COLO668 (cell line): ENCODE measurements at regions not wholly inside any gene's neighbourhood (a gene's known extent, or its start where the extent isn't known, plus 50 kb on each side); places are given as distances from the start of the nearest gene placed in this dataset.
"Not testable (repeated sequence)": the region's sequence is repeated elsewhere in the genome, so short reads cannot be mapped to it uniquely, and the experiment has no call there.

Source experiments
- DNase-seq: peaks from one replicate; lab custom pipeline; 2025; ENCODE audit not compliant: unreplicated experiment; lab: John Stamatoyannopoulos, UW

DNA sequence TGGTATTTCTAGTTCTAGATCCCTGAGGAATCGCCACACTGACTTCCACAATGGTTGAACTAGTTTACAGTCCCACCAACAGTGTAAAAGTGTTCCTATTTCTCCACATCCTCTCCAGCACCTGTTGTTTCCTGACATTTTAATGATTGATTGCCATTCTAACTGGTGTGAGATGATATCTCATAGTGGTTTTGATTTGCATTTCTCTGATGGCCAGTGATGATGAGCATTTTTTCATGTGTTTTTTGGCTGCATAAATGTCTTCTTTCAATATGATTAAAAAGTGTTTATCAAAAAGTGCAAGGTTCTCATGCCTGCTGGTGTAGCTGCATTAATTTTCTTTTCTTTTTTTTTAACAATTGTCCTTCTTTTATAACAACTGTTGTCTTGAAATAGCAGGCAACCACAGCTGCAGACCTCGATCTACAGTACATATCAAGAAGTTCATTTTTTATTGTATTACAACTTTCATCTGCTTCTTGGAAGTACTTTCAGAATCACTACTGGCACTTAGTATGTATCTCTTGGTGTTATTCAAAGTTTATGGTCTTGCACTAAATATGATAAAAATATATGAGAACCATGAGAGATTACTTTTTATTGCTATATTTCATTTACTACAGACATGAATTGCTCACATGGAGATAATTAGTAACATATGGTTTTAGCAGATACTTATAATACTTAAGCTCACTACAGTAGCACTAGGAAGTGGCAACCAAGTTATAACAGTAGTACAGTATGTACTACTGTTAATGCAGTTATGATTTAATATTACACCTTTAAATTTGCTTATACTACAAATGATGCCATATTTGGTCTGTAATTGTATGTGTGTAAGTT is 358.0 kb downstream of the ETV1 start:
- not testable (repeated sequence) for DNase-seq

DNA sequence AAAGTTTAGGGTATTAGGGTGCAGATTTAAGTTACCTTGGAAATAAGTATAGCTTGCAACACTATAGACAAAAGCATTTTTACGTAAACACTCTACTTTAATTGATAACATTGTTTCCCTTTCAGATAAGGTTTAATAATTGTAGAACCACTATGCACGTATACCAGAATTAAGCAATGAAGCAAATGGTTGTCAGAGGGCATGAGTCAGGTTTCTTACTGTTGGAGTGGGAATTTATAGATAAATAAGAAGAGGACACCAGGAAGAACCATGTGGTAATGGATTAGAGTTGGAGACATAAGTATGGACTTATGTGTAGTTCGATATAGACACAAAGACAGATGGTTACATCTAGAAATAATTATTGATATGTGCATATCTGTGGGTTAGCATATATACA is 355.6 kb downstream of the ETV1 start:
- DNase-seq = no peak

DNA sequence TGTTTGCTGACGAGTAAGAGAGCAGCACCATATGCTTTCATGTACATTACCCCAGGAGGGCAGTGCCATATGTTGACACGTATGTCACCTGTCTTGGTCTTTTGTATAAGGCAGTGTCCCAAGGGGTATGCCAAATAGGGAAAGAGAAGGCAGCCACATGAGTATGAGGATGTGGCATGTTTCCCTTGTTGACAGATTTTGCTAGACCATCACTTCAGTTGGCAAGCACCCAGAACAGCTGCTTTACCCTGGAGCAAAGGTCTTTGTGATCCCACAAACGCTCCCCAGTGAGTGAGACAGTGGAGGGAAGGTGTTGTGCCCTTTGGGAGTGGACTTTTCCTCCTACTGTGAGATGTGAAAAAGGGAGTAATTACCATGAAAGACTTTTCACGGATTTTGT is 350.1 kb downstream of the ETV1 start:
- peak; percentile 93 for DNase-seq

DNA sequence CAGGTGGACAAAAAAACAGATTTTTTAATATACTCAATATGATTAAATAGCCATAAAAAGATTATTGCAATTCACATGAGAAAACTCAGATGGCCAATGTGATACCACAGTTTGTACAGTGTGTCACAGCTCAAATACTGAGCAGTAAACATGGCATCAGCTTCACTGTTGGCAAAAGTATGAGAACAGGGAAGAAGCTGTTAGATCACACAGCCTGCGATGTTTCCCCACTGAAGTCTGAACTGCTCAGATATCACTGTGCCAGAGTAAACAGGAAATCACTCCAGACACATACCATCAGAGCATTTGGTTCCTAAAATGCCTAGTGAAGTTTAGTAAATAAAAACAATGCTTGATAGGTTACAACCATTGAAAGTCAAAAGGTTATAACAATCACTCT is 347.8 kb downstream of the ETV1 start:
- DNase-seq = peak; percentile 29

DNA sequence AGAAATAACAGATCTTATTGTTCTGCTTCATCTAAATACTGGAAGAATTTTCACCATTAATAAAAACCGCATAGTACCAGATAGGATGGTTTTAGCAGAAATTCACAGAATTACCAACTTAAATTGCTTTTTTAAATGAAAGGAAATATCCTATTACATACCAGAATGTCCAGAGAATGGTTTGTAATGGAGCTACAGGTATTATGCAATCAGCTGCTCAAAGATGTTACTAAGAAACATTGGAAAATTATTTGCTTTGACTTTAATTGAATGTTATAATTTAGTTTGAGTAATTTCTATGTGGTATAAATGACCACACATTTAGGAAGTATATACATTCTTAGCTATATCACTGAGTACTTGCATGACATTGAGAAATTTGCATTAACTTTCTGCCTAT is 338.3 kb downstream of the ETV1 start:
- DNase-seq = no peak

DNA sequence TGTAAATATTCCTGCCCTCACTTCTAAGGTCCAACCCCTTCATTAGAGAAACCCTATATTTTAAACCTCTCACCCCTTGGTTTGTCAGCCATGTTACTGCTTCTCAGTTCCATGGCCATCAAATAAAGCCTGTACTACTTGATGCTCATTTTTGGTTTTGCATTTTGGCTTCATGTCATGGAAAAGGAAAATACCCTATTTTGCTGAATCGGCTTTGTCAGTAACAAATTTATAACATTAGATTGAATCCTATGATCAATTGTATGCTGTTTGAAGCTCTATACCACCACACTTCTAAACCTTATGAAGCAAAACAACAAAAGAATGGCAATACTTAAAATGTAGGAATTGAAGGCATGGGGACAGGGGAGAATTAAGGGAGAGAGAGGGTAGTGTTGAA is 333.1 kb downstream of the ETV1 start:
- no peak for DNase-seq

DNA sequence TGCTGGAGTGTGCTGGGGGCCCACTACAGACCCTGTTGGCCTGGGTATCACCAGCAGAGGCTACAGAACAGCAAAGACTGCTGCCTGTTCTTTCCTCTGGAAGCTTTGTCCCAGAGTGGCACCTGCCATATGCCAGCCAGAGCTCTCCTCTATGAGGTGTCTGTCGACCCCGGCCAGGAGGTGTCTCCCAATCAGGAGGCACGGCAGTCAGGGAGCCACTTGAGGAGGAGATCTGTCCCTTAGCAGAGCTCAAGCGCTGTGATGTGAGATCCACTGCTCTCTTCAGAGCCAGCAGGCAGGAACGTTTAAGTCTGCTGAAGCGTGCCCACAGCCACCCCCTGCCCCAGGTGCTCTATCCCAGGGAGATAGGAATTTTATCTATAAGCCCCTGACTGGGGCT is 316.2 kb downstream of the ETV1 start:
- DNase-seq = no peak

DNA sequence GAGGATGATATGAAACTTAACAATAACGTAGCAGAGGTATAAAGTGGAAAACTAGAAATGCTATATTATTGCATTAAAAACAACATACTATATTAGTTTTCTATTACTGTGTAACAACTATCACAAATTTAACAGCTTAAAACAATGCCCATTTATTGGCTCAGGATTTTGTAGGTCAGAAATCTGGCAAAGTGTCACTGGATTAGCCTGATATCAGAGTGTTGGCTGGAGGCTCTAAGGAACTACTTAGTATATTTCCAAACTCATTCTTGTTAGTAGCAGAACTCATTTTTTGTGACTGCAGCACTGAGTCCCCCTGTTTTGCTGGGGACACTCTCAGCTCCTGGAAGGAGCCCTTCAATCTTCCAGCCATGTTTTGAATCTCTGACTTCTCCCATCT is 306.8 kb downstream of the ETV1 start:
- DNase-seq = no peak

DNA sequence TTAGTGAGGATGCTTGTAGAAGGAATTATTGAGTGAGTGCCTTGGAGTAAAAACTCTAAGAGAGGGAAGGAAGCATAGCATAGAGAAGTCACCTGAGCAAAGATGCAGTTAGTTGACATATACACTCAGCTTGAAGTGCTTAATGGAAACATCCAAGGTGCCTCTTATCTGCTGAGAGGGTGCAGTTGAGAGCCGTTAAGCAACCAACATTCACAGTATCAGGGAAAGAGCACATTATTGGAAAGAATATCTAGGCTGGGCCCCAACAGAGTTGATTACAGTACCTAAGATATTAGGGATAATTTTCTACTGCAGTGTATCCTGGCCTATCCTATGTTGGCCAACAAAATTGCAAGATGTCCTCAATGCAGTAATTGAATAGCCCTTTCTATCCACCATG is 302.0 kb downstream of the ETV1 start:
- no peak for DNase-seq

DNA sequence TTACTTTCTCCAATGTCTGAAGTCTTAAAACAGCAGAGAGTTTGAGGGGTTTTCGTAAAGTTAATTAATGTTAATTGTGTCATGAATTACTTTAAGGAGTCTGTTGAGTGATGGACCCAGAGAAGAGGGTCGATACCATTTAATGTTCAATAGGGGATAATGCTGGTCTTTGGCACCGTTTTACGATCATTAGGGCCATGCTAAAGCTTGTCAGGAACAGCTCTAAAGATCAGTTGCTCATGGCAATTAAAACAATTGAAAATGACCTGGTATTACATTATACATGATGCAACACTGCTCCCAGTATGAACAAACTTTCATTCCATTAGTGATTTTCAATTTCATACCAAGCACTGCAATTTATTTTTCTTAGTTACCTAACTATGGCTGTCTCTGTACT is 296.9 kb downstream of the ETV1 start:
- no peak for DNase-seq

DNA sequence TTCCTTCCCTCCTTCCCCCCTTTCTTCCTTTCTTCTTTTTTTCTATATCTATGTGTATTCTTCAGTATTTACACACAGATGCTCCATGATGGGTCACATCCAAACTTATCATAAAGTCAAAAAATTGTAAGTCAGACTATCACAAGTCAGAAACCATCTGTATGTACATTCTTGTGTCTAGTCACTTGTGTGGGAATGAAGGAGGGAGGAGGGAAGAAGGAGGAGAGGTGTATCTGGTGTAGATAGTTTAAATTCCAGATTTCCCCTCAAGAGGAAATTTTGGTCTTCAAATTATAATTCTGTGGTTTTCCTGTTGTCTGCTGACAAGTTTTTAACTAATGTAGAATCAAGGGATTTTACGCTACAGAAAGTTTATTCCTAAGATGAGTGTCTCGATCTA is 287.2 kb downstream of the ETV1 start:
- no peak for DNase-seq

DNA sequence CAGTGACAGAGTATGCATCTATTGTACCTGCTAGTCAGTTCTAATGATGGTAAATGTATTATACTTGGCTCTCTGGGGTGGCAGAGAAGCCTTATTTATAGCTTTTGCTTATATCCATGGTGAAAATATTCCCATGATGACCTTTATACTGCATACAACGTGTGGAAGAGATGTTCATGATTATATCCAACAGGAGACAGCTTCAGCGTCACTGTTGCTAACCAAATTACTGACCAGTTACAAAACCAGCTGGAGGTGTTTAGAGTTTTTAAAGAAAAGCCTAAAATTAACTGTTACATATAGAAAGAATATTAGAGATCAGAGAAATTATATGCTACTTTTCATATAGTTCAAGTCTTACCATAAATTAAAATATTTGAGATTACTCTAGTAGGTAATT is 280.8 kb downstream of the ETV1 start:
- DNase-seq = no peak

DNA sequence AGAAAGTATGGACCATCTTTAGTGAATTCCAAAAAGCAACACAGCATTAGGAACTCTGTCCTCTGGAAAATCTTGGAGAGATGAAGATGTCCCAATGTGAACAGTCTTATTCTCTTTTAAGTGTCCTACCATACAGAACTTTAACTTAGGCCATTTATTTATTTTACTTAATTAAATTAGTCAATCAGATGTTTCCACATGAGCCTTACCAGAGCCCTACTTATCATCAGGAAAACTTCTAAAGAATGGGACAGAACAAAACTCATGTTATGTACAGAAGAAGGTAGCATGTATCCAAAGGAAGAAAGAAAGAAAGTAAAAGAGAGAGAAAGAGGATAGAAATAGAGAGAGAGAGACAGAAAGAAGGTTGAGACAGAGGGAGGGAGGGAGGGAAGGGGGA is 276.4 kb downstream of the ETV1 start:
- no peak for DNase-seq

DNA sequence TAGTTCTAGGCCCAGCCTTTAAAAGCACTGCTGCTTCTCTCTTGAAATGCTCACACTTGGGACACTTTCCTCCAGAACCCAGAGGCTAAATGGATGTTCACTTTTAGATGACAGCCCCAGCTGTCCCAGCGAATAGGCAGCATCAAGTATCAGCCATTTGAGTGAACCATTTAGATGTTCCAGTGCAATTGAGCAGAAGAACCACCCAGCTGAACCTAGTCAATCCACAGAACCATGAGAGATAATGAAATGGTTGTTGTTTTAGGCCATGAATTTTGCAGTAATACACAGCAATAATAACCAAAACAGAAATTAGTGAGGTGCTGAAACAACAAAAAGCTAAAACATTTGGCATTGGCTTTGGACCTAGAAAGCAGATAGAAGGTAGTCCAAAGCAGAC is 273.9 kb downstream of the ETV1 start:
- no peak for DNase-seq

DNA sequence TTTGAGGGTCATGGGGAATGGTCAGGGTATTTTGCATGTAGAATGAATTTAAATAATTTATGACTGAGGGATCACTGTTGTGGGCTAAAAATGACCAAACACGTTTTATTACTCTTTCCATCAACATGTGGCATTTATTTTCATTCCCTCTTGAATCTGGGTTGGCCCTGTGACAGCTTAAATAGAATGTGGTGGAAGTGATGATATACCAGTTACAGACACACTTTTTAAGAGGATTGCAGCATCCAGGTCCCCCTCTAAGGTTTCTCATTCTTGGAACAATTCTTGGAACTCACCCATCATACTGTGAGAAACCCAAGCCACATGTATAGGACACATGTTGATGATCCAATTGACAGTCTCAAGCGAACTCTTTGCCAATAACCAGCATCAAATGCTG is 272.4 kb downstream of the ETV1 start:
- no peak for DNase-seq

DNA sequence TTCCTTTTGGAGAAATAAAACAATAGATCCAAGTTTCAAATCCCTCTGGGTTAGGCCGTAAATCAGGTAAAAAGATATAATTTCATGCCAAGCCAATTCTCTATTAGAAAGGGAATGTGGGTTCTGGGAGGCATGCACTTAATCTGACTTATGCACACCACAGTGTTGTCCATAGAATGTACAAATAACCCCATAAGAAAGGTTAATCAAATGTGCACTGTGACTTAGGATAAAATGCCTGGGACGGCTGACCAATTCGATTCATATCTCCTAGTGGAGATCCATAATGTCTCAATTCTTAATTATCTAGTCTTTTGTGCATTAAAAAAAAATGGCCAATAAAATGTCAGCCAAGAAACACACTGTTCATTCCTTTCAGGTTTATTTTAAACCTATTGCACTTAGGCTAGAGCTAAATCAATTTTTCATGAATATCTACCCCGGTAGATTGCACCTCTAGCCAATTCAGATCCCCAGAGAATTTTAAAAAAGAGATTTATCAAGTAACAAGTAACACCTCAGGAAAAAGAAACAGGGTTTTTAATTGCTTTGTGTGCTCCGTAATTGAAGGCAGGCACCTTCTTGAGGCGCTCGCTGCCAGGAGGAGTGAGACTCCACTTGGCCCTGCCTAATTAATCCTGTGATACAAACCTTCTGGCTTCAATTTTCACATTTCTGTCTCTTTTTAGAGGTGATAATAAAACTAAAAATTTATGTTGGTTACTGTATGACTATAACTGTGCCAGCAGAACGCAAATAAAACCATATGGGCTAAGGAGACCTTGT is 265.1 kb downstream of the ETV1 start:
- no peak for DNase-seq

DNA sequence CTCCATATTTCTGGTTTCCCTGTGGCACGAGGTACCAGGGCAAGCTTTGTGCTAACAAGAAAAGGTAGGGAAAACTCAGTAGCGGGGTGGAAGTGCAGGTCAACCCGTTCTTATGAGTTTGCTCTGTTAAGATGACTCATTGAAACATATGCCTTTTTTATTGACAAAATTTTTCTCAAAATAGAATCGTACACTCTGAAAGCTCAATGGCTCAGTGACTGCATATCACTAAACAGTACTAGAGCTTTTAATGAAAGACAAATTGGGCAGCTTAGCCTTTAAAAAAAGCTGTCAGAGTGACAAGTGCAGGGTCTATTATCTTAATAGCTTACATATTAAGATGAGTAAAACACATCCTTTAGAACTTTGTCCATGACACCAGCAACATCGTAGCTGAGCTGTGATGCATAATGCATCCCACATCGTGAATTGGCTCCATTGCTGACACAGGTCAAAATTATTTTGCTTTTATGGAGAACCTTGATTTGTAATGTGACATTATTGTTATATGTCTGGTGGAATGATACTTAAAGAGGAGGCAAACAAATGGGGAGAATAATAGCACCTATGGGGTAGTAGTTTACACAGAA is 264.4 kb downstream of the ETV1 start:
- DNase-seq = no peak

DNA sequence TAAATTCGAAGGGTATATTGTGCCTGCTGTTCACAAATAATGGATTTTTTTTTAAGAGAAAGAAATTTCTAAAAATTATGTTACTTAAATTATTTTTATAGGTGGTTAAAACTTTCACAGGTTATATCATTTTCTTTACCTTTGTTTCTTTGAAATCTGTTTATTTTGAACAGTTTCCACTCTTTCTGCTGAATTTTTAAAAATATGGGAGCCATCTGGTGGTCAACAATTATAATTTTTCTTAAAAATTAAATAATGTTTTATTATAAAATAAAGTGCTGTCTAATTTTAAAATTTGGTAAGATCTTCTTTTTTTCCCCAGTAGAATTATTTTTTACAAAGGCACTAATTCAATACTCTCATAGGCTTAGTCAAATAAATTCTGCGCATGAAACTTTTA is 263.9 kb downstream of the ETV1 start:
- no peak for DNase-seq

DNA sequence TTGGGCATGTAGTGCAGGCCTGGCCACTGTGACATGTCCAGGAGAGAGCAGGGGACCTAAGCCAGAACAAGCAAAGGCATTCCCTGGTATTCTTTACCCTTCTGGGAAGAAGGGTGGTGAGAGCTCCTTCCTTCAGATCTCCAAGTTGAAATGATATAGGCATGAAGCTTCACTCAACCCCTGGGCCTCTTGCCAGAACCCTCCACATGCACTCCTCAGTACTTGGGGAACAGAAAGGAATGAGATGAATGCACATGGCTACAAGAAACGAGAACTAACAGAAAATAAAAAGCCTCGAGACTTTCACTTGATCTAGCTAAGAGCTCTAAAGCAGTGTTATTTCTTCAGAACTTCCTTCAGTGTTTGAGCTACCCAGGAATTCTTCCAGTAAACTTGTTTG is 262.2 kb downstream of the ETV1 start:
- DNase-seq = no peak

DNA sequence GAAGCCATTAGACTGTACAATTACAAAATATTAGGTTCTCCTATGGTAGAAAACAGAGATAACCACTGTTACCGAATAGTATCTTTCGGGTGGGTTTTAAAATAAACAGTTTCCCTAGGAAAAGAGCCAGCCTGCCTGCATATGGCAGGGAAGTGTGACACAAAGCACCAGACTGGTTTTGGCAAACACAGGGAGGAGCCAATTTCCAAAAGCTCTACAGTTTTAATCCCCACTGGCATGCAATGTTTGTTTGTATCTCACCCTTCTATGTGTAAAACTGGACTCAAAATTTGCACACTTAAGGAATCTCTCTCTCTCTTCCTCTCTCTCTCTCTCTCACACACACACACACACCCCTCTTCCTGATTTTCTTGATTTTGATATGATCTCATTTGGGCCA is 261.7 kb downstream of the ETV1 start:
- DNase-seq = no peak

DNA sequence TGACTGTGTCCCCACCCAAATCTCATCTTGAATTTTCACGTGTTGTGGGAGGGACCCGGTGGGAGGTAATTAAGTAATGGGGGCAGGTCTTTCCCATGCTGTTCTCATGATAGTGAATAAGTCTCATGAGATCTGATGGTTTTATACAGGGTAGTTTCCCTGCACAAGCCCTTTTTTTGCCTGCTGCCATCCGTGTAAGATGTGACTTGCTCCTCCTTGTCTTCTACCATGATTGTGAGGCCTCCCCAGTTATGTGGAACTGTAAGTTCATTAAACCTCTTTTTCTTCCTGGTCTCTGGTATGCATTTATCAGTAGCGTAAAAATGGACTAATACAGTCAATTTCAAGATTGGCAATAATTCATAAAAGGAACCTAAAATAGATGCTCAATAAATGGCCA is 261.0 kb downstream of the ETV1 start:
- DNase-seq = not testable (repeated sequence)

DNA sequence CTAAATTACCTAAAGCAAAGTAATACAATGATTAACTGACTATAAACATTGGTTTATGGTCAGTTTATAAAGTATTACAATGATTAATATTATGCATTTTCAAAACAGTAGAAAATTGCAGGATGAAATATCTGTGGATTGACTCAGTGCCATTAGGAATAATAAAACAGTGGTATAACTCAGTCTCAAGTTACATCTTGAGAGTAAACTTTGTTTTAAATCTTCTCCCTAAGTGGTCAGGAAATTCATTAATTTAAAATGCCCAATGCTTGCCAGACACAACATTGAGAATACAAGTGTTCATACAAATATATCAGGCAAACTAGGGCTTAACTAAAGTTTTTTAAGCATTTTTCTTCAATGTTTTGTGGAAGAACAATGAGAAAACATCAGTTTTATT is 257.8 kb downstream of the ETV1 start:
- DNase-seq = no peak
